ENCODE measurements at regions not wholly inside any gene's neighbourhood (a gene's known extent, or its start where the extent isn't known, plus 50 kb on each side); places are given as distances from the start of the nearest gene placed in this dataset.

- no peak for DNase-seq (ENCODE audit: low spot score)
Observed at GRCh38 chr2:103276869-103277268, 515.0 kb downstream of the TMEM182 start.

- no peak for DNase-seq (ENCODE audit: low spot score)
Observed at GRCh38 chr2:103284750-103285149, 522.9 kb downstream of the TMEM182 start.

- DNase-seq (ENCODE audit: low spot score) = no peak
Observed at GRCh38 chr2:103285354-103285753, 523.5 kb downstream of the TMEM182 start.

GRCh38 chr2:103287746-103288145, 525.9 kb downstream of the TMEM182 start:
- DNase-seq (ENCODE audit: low spot score) = no peak

GRCh38 chr2:103288696-103289095, 526.9 kb downstream of the TMEM182 start:
- DNase-seq (ENCODE audit: low spot score) = no peak

- DNase-seq (ENCODE audit: low spot score) = no peak
Observed at GRCh38 chr2:103289105-103289725, 527.4 kb downstream of the TMEM182 start.

GRCh38 chr2:103292573-103292972, 530.7 kb downstream of the TMEM182 start:
- no peak for DNase-seq (ENCODE audit: low spot score)

- no peak for DNase-seq (ENCODE audit: low spot score)
Observed at GRCh38 chr2:103293067-103293741, 531.4 kb downstream of the TMEM182 start.

GRCh38 chr2:103293742-103294077, 531.9 kb downstream of the TMEM182 start:
- no peak for DNase-seq (ENCODE audit: low spot score)

GRCh38 chr2:103294420-103294819, 532.6 kb downstream of the TMEM182 start:
- DNase-seq (ENCODE audit: low spot score) = no peak

- no peak for DNase-seq (ENCODE audit: low spot score)
Observed at GRCh38 chr2:103295591-103295990, 533.8 kb downstream of the TMEM182 start.

GRCh38 chr2:103324671-103325070, 562.8 kb downstream of the TMEM182 start:
- DNase-seq (ENCODE audit: low spot score) = no peak

- no peak for DNase-seq (ENCODE audit: low spot score)
Observed at GRCh38 chr2:103327386-103327785, 565.6 kb downstream of the TMEM182 start.

GRCh38 chr2:103327966-103328365, 566.1 kb downstream of the TMEM182 start:
- no peak for DNase-seq (ENCODE audit: low spot score)

- no peak for DNase-seq (ENCODE audit: low spot score)
Observed at GRCh38 chr2:103335403-103335802, 573.6 kb downstream of the TMEM182 start.

- no peak for DNase-seq (ENCODE audit: low spot score)
Observed at GRCh38 chr2:103338819-103339218, 577.0 kb downstream of the TMEM182 start.

- no peak for DNase-seq (ENCODE audit: low spot score)
Observed at GRCh38 chr2:103346780-103347179, 584.9 kb downstream of the TMEM182 start.

- no peak for DNase-seq (ENCODE audit: low spot score)
Observed at GRCh38 chr2:103353774-103354173, 591.9 kb downstream of the TMEM182 start.

- DNase-seq (ENCODE audit: low spot score) = no peak
Observed at GRCh38 chr2:103355287-103355686, 593.5 kb downstream of the TMEM182 start.

- no peak for DNase-seq (ENCODE audit: low spot score)
Observed at GRCh38 chr2:103361712-103362111, 599.9 kb downstream of the TMEM182 start.

GRCh38 chr2:103363639-103364038, 601.8 kb downstream of the TMEM182 start:
- no peak for DNase-seq (ENCODE audit: low spot score)

GRCh38 chr2:103364177-103364576, 602.3 kb downstream of the TMEM182 start:
- DNase-seq (ENCODE audit: low spot score) = no peak

GRCh38 chr2:103365071-103365470, 603.2 kb downstream of the TMEM182 start:
- DNase-seq (ENCODE audit: low spot score) = no peak

- DNase-seq (ENCODE audit: low spot score) = no peak
Observed at GRCh38 chr2:103367877-103368276, 606.0 kb downstream of the TMEM182 start.
